ENCODE measurements at regions not wholly inside any gene's neighbourhood (a gene's known extent, or its start where the extent isn't known, plus 50 kb on each side); places are given as distances from the start of the nearest gene placed in this dataset.

- no peak overlapping the region for H3K27ac ChIP-seq
- WGBS, 5 donors = 77 to 83% (median 81%) methylated on average over 4 of the region's 4 CpGs
- TF ChIP-seq EP300 (IDR thresholded peaks at IDR 0.05) = no peak
- no peak for TF ChIP-seq POLR2AphosphoS5 (IDR thresholded peaks at IDR 0.05)
- no peak for TF ChIP-seq CTCF (IDR thresholded peaks at IDR 0.05)
- no peak for TF ChIP-seq POLR2A (IDR thresholded peaks at IDR 0.05)
- no peaks in the 10 kb centered on the region for H3K4me1 ChIP-seq
- H3K36me3 ChIP-seq = no peaks in the 10 kb centered on the region
- H3K9me3 ChIP-seq = no peaks in the 10 kb centered on the region
- H3K27me3 ChIP-seq = no peaks in the 10 kb centered on the region
- no peak overlapping the region for H3K4me3 ChIP-seq
- DNase-seq = no peak
- intact Hi-C loops (cut with DNase I; ENCODE audit: low total_unique reads) = no loop called here
Observed at GRCh38 chr4:20042769-20043168, 208.9 kb upstream of the SLIT2 start.

DNA sequence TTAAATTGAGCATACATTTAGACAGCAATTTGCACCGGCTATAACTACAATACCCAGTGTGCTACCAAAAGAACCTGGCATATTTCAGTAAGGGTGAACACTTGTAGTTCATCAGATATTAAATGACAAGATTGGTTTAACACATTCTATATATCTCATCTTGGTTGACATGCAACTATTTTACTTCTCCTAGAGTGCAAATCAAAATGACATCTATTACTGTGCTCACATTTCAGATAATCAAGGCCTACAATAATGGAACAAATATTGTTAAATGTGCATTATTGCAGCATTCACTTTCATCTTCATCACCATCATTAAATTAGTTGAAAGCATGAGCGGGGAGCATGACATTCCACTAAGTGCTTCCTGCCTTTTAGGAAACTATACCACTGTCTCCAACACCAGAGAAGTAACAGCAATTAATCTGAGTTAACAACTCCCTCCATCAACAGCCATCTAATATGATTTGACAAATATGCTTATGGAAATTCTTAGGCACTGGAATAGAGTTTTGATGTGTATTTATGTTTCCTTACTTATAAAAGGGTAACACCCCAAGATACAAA is 209.8 kb upstream of the SLIT2 start:
- no peaks in the 10 kb centered on the region for H3K4me1 ChIP-seq
- WGBS, 5 donors = 80 to 92% (median 86%) methylated on average over 2 of the region's 2 CpGs

DNA sequence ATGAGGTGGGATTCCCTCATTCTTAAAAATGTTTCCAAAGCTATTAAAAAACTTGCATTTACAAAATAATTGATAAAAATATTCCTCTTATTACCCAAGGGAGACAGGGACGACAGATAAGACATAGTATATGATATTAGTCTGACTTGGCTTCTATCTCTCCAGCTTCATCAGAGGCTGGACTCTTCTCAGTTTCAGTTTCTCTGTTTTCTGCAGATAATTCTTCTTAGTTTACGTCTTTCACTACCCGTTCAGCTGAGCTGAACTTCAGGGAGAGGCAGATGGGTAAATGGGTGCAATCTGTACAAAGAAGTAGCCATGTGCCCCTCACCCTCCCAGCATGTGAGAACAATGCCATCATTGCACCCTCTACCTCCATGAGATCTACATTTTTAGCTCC is 214.0 kb upstream of the SLIT2 start:
- no peak overlapping the region for H3K27ac ChIP-seq
- no peaks in the 10 kb centered on the region for H3K9me3 ChIP-seq
- H3K36me3 ChIP-seq = no peaks in the 10 kb centered on the region
- H3K4me3 ChIP-seq = no peak overlapping the region
- H3K27me3 ChIP-seq = no peaks in the 10 kb centered on the region
- DNase-seq = no peak
- TF ChIP-seq POLR2AphosphoS5 (IDR thresholded peaks at IDR 0.05) (no peak), CTCF (IDR thresholded peaks at IDR 0.05) (no peak), EP300 (IDR thresholded peaks at IDR 0.05) (no peak), POLR2A (IDR thresholded peaks at IDR 0.05) (no peak)
- intact Hi-C loops (cut with DNase I; ENCODE audit: low total_unique reads) = no loop called here
- no peaks in the 10 kb centered on the region for H3K4me1 ChIP-seq
- WGBS, 5 donors = 60 to 78% (median 67%) methylated on average over 3 of the region's 3 CpGs

More for the DNA sequence above, 209.8 kb upstream of the SLIT2 start:
- Histone ChIP-seq H3K9me3 (no peaks in the 10 kb centered on the region), H3K4me3 (no peak overlapping the region), H3K27me3 (no peaks in the 10 kb centered on the region), H3K27ac (no peak overlapping the region), H3K36me3 (no peaks in the 10 kb centered on the region)
- no peak for TF ChIP-seq POLR2AphosphoS5 (IDR thresholded peaks at IDR 0.05)
- no peak for TF ChIP-seq POLR2A (IDR thresholded peaks at IDR 0.05)
- TF ChIP-seq EP300 (IDR thresholded peaks at IDR 0.05) = no peak
- TF ChIP-seq CTCF (IDR thresholded peaks at IDR 0.05) = no peak
- intact Hi-C loops (cut with DNase I; ENCODE audit: low total_unique reads) = no loop called here
- no peak for DNase-seq

GRCh38 chr4:20030108-20030507 is 221.6 kb upstream of the SLIT2 start:
- Histone ChIP-seq H3K4me3 (no peak overlapping the region), H3K4me1 (no peaks in the 10 kb centered on the region), H3K27me3 (no peaks in the 10 kb centered on the region), H3K9me3 (no peaks in the 10 kb centered on the region), H3K27ac (no peak overlapping the region), H3K36me3 (no peaks in the 10 kb centered on the region)
- DNase-seq = no peak
- no peak for TF ChIP-seq EP300 (IDR thresholded peaks at IDR 0.05)
- TF ChIP-seq POLR2AphosphoS5 (IDR thresholded peaks at IDR 0.05) = no peak
- no peak for TF ChIP-seq CTCF (IDR thresholded peaks at IDR 0.05)
- TF ChIP-seq POLR2A (IDR thresholded peaks at IDR 0.05) = no peak
- intact Hi-C loops (cut with DNase I; ENCODE audit: low total_unique reads) = no loop called here
